ENCODE measurements at regions not wholly inside any gene's neighbourhood (a gene's known extent, or its start where the extent isn't known, plus 50 kb on each side); places are given as distances from the start of the nearest gene placed in this dataset.

- TF ChIP-seq, protein P1, sequence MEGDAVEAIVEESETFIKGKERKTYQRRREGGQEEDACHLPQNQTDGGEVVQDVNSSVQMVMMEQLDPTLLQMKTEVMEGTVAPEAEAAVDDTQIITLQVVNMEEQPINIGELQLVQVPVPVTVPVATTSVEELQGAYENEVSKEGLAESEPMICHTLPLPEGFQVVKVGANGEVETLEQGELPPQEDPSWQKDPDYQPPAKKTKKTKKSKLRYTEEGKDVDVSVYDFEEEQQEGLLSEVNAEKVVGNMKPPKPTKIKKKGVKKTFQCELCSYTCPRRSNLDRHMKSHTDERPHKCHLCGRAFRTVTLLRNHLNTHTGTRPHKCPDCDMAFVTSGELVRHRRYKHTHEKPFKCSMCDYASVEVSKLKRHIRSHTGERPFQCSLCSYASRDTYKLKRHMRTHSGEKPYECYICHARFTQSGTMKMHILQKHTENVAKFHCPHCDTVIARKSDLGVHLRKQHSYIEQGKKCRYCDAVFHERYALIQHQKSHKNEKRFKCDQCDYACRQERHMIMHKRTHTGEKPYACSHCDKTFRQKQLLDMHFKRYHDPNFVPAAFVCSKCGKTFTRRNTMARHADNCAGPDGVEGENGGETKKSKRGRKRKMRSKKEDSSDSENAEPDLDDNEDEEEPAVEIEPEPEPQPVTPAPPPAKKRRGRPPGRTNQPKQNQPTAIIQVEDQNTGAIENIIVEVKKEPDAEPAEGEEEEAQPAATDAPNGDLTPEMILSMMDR (IDR thresholded peaks at IDR 0.05 in 2 of 3, conservative IDR thresholded peaks at IDR 0.05 in 1 of 3; ENCODE audit: borderline replicate concordance in 1 of 3, insufficient read depth in 1 of 3, low read depth in 2 of 3, low read length in 2 of 3), result no peak
- TF ChIP-seq, protein P2, sequence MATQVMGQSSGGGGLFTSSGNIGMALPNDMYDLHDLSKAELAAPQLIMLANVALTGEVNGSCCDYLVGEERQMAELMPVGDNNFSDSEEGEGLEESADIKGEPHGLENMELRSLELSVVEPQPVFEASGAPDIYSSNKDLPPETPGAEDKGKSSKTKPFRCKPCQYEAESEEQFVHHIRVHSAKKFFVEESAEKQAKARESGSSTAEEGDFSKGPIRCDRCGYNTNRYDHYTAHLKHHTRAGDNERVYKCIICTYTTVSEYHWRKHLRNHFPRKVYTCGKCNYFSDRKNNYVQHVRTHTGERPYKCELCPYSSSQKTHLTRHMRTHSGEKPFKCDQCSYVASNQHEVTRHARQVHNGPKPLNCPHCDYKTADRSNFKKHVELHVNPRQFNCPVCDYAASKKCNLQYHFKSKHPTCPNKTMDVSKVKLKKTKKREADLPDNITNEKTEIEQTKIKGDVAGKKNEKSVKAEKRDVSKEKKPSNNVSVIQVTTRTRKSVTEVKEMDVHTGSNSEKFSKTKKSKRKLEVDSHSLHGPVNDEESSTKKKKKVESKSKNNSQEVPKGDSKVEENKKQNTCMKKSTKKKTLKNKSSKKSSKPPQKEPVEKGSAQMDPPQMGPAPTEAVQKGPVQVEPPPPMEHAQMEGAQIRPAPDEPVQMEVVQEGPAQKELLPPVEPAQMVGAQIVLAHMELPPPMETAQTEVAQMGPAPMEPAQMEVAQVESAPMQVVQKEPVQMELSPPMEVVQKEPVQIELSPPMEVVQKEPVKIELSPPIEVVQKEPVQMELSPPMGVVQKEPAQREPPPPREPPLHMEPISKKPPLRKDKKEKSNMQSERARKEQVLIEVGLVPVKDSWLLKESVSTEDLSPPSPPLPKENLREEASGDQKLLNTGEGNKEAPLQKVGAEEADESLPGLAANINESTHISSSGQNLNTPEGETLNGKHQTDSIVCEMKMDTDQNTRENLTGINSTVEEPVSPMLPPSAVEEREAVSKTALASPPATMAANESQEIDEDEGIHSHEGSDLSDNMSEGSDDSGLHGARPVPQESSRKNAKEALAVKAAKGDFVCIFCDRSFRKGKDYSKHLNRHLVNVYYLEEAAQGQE (IDR thresholded peaks at IDR 0.05; ENCODE audit: low read depth), result no peak
- TF ChIP-seq EZH2 (IDR thresholded peaks at IDR 0.05) (no peak), TCF7L2 (IDR thresholded peaks at IDR 0.05; ENCODE audit: borderline replicate concordance, extremely low read depth, insufficient read depth, insufficient read length) (no peak)
These were observed 553.3 kb downstream of the CCDC171 start for GRCh38 chr9:16106021-16106571.
